ENCODE measurements at regions not wholly inside any gene's neighbourhood (a gene's known extent, or its start where the extent isn't known, plus 50 kb on each side); places are given as distances from the start of the nearest gene placed in this dataset.

GRCh38 chr5:51194671-51195070 lies 188.6 kb upstream of the ISL1 start:
- no peak for DNase-seq
- 7 to 14% (median 9%) methylated on average over 2 of the region's 2 CpGs for WGBS, 3 donors
- Histone ChIP-seq H3K4me1 (ENCODE audit: control insufficient read depth in 3 of 3, insufficient read depth in 2 of 3, low read depth in 1 of 3, low read length in 2 of 3) (no peaks in the 10 kb centered on the region), H3K27me3 (ENCODE audit: control insufficient read depth in 3 of 3, insufficient read depth in 3 of 3, low read length in 3 of 3) (no peaks in the 10 kb centered on the region), H3K9me3 (ENCODE audit: control insufficient read depth in 2 of 2, insufficient read depth in 1 of 2, low read depth in 1 of 2, low read length in 1 of 2) (no peaks in the 10 kb centered on the region), H3K27ac (ENCODE audit: low read depth in 1 of 3, low read length in 2 of 3) (no peak overlapping the region), H3K36me3 (ENCODE audit: control insufficient read depth in 3 of 3, insufficient read depth in 2 of 3, low read depth in 1 of 3, low read length in 3 of 3) (no peaks in the 10 kb centered on the region), H3K4me3 (ENCODE audit: low read depth in 1 of 3, low read length in 3 of 3) (no peak overlapping the region)
- FAIRE-seq = no peak

GRCh38 chr5:51201024-51201423 lies 182.2 kb upstream of the ISL1 start:
- H3K27me3 ChIP-seq (ENCODE audit: control insufficient read depth in 3 of 3, insufficient read depth in 3 of 3, low read length in 3 of 3) = no peaks in the 10 kb centered on the region
- no peaks in the 10 kb centered on the region for H3K36me3 ChIP-seq (ENCODE audit: control insufficient read depth in 3 of 3, insufficient read depth in 2 of 3, low read depth in 1 of 3, low read length in 3 of 3)
- H3K9me3 ChIP-seq (ENCODE audit: control insufficient read depth in 2 of 2, insufficient read depth in 1 of 2, low read depth in 1 of 2, low read length in 1 of 2) = no peaks in the 10 kb centered on the region
- FAIRE-seq (no peak), DNase-seq (peak; percentile 6 to 12)
- H3K27ac ChIP-seq (ENCODE audit: low read depth in 1 of 3, low read length in 2 of 3) = no peak overlapping the region
- 44 to 65% (median 51%) methylated on average over 6 of the region's 6 CpGs for WGBS, 3 donors
- no peaks in the 10 kb centered on the region for H3K4me1 ChIP-seq (ENCODE audit: control insufficient read depth in 3 of 3, insufficient read depth in 2 of 3, low read depth in 1 of 3, low read length in 2 of 3)
- H3K4me3 ChIP-seq (ENCODE audit: low read depth in 1 of 3, low read length in 3 of 3) = no peak overlapping the region

- no peaks in the 10 kb centered on the region for H3K9me3 ChIP-seq (ENCODE audit: control insufficient read depth in 2 of 2, insufficient read depth in 1 of 2, low read depth in 1 of 2, low read length in 1 of 2)
- no peak overlapping the region for H3K27ac ChIP-seq (ENCODE audit: low read depth in 1 of 3, low read length in 2 of 3)
- 82 to 87% (median 83%) methylated on average over 1 of the region's 1 CpG for WGBS, 3 donors
- no peak for DNase-seq
- H3K27me3 ChIP-seq (ENCODE audit: control insufficient read depth in 3 of 3, insufficient read depth in 3 of 3, low read length in 3 of 3) = no peaks in the 10 kb centered on the region
- no peaks in the 10 kb centered on the region for H3K36me3 ChIP-seq (ENCODE audit: control insufficient read depth in 3 of 3, insufficient read depth in 2 of 3, low read depth in 1 of 3, low read length in 3 of 3)
- H3K4me1 ChIP-seq (ENCODE audit: control insufficient read depth in 3 of 3, insufficient read depth in 2 of 3, low read depth in 1 of 3, low read length in 2 of 3) = no peaks in the 10 kb centered on the region
- no peak overlapping the region for H3K4me3 ChIP-seq (ENCODE audit: low read depth in 1 of 3, low read length in 3 of 3)
- FAIRE-seq = no peak
These were observed 181.5 kb upstream of the ISL1 start for GRCh38 chr5:51201708-51202107.

GRCh38 chr5:51202161-51202560 lies 181.1 kb upstream of the ISL1 start:
- WGBS, 3 donors = 48 to 64% (median 55%) methylated on average over 2 of the region's 2 CpGs
- Histone ChIP-seq H3K36me3 (ENCODE audit: control insufficient read depth in 3 of 3, insufficient read depth in 2 of 3, low read depth in 1 of 3, low read length in 3 of 3) (no peaks in the 10 kb centered on the region), H3K9me3 (ENCODE audit: control insufficient read depth in 2 of 2, insufficient read depth in 1 of 2, low read depth in 1 of 2, low read length in 1 of 2) (no peaks in the 10 kb centered on the region), H3K27me3 (ENCODE audit: control insufficient read depth in 3 of 3, insufficient read depth in 3 of 3, low read length in 3 of 3) (no peaks in the 10 kb centered on the region), H3K4me1 (ENCODE audit: control insufficient read depth in 3 of 3, insufficient read depth in 2 of 3, low read depth in 1 of 3, low read length in 2 of 3) (no peaks in the 10 kb centered on the region), H3K4me3 (ENCODE audit: low read depth in 1 of 3, low read length in 3 of 3) (no peak overlapping the region), H3K27ac (ENCODE audit: low read depth in 1 of 3, low read length in 2 of 3) (no peak overlapping the region)
- DNase-seq = no peak
- FAIRE-seq = no peak

GRCh38 chr5:51203598-51203997 lies 179.7 kb upstream of the ISL1 start:
- Histone ChIP-seq H3K36me3 (ENCODE audit: control insufficient read depth in 3 of 3, insufficient read depth in 2 of 3, low read depth in 1 of 3, low read length in 3 of 3) (no peaks in the 10 kb centered on the region), H3K9me3 (ENCODE audit: control insufficient read depth in 2 of 2, insufficient read depth in 1 of 2, low read depth in 1 of 2, low read length in 1 of 2) (no peaks in the 10 kb centered on the region), H3K27ac (ENCODE audit: low read depth in 1 of 3, low read length in 2 of 3) (no peak overlapping the region), H3K27me3 (ENCODE audit: control insufficient read depth in 3 of 3, insufficient read depth in 3 of 3, low read length in 3 of 3) (no peaks in the 10 kb centered on the region), H3K4me3 (ENCODE audit: low read depth in 1 of 3, low read length in 3 of 3) (no peak overlapping the region), H3K4me1 (ENCODE audit: control insufficient read depth in 3 of 3, insufficient read depth in 2 of 3, low read depth in 1 of 3, low read length in 2 of 3) (no peaks in the 10 kb centered on the region)
- FAIRE-seq (no peak), DNase-seq (no peak)
- WGBS, 3 donors = 19 to 35% (median 32%) methylated on average over 1 of the region's 1 CpG

- DNase-seq = no peak
- H3K27me3 ChIP-seq (ENCODE audit: control insufficient read depth in 3 of 3, insufficient read depth in 3 of 3, low read length in 3 of 3) = no peaks in the 10 kb centered on the region
- H3K4me3 ChIP-seq (ENCODE audit: low read depth in 1 of 3, low read length in 3 of 3) = no peak overlapping the region
- no peak for FAIRE-seq
- no peaks in the 10 kb centered on the region for H3K36me3 ChIP-seq (ENCODE audit: control insufficient read depth in 3 of 3, insufficient read depth in 2 of 3, low read depth in 1 of 3, low read length in 3 of 3)
- WGBS, 3 donors = 46 to 70% (median 55%) methylated on average over 3 of the region's 3 CpGs
- H3K27ac ChIP-seq (ENCODE audit: low read depth in 1 of 3, low read length in 2 of 3) = no peak overlapping the region
- H3K9me3 ChIP-seq (ENCODE audit: control insufficient read depth in 2 of 2, insufficient read depth in 1 of 2, low read depth in 1 of 2, low read length in 1 of 2) = no peaks in the 10 kb centered on the region
- H3K4me1 ChIP-seq (ENCODE audit: control insufficient read depth in 3 of 3, insufficient read depth in 2 of 3, low read depth in 1 of 3, low read length in 2 of 3) = no peaks in the 10 kb centered on the region
These were observed 175.0 kb upstream of the ISL1 start for GRCh38 chr5:51208296-51208695.

- 36 to 46% (median 44%) methylated on average over 1 of the region's 1 CpG for WGBS, 3 donors
- no peak overlapping the region for H3K4me3 ChIP-seq (ENCODE audit: low read depth in 1 of 3, low read length in 3 of 3)
- no peak overlapping the region for H3K27ac ChIP-seq (ENCODE audit: low read depth in 1 of 3, low read length in 2 of 3)
- FAIRE-seq = no peak
- H3K27me3 ChIP-seq (ENCODE audit: control insufficient read depth in 3 of 3, insufficient read depth in 3 of 3, low read length in 3 of 3) = no peaks in the 10 kb centered on the region
- H3K9me3 ChIP-seq (ENCODE audit: control insufficient read depth in 2 of 2, insufficient read depth in 1 of 2, low read depth in 1 of 2, low read length in 1 of 2) = no peaks in the 10 kb centered on the region
- no peaks in the 10 kb centered on the region for H3K36me3 ChIP-seq (ENCODE audit: control insufficient read depth in 3 of 3, insufficient read depth in 2 of 3, low read depth in 1 of 3, low read length in 3 of 3)
- no peak for DNase-seq
- no peaks in the 10 kb centered on the region for H3K4me1 ChIP-seq (ENCODE audit: control insufficient read depth in 3 of 3, insufficient read depth in 2 of 3, low read depth in 1 of 3, low read length in 2 of 3)
These were observed 168.5 kb upstream of the ISL1 start for GRCh38 chr5:51214746-51215145.

- H3K36me3 ChIP-seq (ENCODE audit: control insufficient read depth in 3 of 3, insufficient read depth in 2 of 3, low read depth in 1 of 3, low read length in 3 of 3) = no peaks in the 10 kb centered on the region
- peaks cover 0 to 2% (median 0%) of the 10 kb centered on the region in 3 donors for H3K4me1 ChIP-seq (ENCODE audit: control insufficient read depth in 3 of 3, insufficient read depth in 2 of 3, low read depth in 1 of 3, low read length in 2 of 3)
- H3K9me3 ChIP-seq (ENCODE audit: control insufficient read depth in 2 of 2, insufficient read depth in 1 of 2, low read depth in 1 of 2, low read length in 1 of 2) = no peaks in the 10 kb centered on the region
- H3K27ac ChIP-seq (ENCODE audit: low read depth in 1 of 3, low read length in 2 of 3) = peak overlapping the region in 1 of 3 donors; percentile 16
- H3K27me3 ChIP-seq (ENCODE audit: control insufficient read depth in 3 of 3, insufficient read depth in 3 of 3, low read length in 3 of 3) = no peaks in the 10 kb centered on the region
- H3K4me3 ChIP-seq (ENCODE audit: low read depth in 1 of 3, low read length in 3 of 3) = no peak overlapping the region
- FAIRE-seq (no peak), DNase-seq (peak; percentile 41 to 81)
- WGBS, 3 donors = 3 to 32% (median 18%) methylated on average over 4 of the region's 4 CpGs
These were observed 157.2 kb upstream of the ISL1 start for GRCh38 chr5:51225789-51226742.
